ENCODE measurements at regions not wholly inside any gene's neighbourhood (a gene's known extent, or its start where the extent isn't known, plus 50 kb on each side); places are given as distances from the start of the nearest gene placed in this dataset.

DNA sequence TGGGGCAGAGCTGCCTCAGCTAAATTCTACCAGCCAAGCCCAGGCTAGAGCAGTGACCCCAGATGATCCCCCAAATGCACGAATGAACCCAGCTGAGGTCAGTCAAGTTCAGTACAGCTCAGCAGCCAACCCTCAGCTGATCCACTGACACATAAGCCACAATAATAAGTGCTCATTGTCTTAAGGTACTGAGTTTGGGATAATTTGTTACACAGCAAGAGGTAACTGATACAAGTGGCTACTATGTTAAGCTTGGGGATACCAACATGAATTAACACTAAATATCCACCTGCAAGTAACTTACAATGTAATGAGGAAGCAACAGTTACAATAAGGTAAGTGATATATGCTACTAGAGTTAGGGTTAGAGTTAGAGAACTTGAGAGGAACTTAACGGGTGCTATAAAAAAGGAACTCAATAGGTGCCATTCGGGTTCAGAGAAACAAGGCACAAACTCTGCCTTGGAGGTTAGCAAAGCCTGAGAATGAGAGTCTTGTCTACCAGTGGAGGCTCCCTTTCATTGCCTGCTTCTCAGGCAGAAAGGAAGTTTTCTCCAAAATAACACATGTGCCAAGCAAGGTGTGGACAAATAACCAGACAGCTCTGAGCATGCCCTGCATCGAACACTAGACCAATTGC is 189.4 kb downstream of the ARL4C start:
- no peak for DNase-seq (ENCODE audit: low read depth in 2 of 2)

GRCh38 chr2:234306426-234307173 is 190.3 kb downstream of the ARL4C start:
- DNase-seq (ENCODE audit: low read depth in 2 of 2): no peak

- no peak for DNase-seq (ENCODE audit: low read depth in 2 of 2)
These were observed 191.0 kb downstream of the ARL4C start for GRCh38 chr2:234305846-234306245.

DNA sequence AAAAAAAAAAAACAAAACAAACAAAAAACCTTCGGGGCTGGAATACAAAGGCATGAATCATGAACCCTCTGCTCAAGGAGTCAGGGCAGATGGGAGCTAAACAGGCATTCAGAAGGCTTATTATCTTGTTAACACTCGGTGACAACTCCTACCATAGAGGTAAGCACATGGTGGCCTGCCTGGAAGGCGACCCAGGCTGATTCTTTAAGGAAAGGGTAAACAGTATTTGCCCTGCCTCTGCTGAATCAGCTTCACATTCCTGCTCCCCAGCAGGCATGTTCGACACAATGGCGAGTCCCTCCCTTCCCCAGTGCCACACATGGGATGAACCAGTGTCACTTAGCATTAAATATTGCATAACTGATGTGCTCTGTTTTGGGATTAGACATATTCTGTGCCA is 191.9 kb downstream of the ARL4C start:
- no peak for DNase-seq (ENCODE audit: low read depth in 2 of 2)

DNA sequence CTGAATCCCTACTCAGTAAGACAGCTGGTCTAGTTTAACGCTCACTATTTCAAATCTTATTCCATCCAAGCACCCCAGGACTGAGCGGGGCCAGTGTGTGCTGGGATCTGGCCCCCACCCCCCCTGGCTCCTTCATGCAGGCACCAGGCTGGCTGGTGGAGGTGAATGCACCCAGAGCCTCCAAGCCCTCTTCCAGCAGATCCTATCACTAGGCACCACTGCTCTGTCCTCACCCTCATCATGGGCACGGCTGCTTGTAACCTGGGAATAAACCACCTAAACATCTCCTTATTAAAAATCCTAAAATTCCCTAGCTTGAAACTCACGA is 194.3 kb downstream of the ARL4C start:
- DNase-seq (ENCODE audit: low read depth in 2 of 2): no peak

GRCh38 chr2:234300932-234301823 is 195.7 kb downstream of the ARL4C start:
- no peak for DNase-seq (ENCODE audit: low read depth in 2 of 2)

DNA sequence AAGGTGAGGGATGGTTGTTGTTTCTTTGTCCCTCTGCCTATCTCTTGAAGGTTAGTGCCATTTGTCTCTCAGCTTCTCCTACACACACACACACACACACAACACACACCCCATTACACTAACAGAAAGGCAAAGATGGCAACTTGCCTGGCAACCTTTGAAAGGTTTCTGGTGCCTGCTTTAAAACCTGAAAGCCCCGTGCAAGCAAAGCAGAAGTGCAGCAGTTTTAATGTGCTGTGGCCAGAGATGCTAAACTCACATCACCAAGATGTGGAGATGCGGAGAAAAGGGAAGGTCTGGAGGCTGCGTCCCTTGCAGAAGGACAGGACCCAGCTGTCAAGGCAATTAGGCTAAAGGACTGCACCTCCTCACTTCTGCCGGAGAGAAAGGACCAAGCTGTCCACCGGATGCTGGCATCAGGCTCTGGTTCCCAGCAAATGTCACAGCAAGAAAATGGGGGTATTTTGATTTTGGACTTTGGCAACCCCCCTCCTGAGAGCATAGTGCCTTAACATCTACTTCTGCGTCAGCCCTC is 196.4 kb downstream of the ARL4C start:
- DNase-seq (ENCODE audit: low read depth in 2 of 2): no peak

- no peak for DNase-seq (ENCODE audit: low read depth in 2 of 2)
These were observed 198.0 kb downstream of the ARL4C start for GRCh38 chr2:234298918-234299317.

- no peak for DNase-seq (ENCODE audit: low read depth in 2 of 2)
These were observed 199.9 kb downstream of the ARL4C start for GRCh38 chr2:234296991-234297390.

GRCh38 chr2:234293973-234294372 is 202.9 kb downstream of the ARL4C start:
- no peak for DNase-seq (ENCODE audit: low read depth in 2 of 2)

- DNase-seq (ENCODE audit: low read depth in 2 of 2): no peak
These were observed 204.0 kb downstream of the ARL4C start for GRCh38 chr2:234292962-234293243.

GRCh38 chr2:234292205-234292961 is 204.5 kb downstream of the ARL4C start:
- DNase-seq (ENCODE audit: low read depth in 2 of 2): no peak

DNA sequence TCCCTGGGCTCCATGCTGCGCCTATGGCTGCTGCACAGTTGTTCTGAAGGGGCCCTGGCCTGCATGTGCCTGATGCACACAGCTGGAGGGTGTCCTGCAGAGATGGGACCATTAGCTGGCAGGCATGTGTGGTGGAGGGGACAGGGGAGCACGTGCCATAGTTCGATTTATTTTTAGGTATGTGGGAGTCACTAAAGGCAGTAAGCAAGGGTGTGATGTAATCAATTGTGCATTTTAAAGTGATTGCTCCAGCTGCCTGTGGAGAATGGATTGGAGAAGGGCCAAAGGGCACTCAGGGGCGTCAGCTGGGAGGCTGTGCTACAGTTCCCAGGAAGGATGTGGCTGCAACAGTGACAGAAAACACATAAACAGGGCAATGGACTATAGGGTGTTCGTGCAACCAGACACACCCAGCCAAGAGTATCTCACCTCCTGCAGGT is 205.1 kb downstream of the ARL4C start:
- DNase-seq (ENCODE audit: low read depth in 2 of 2): peak in 1 of 2 experiments; percentile 54

- no peak for DNase-seq (ENCODE audit: low read depth in 2 of 2)
These were observed 206.2 kb downstream of the ARL4C start for GRCh38 chr2:234290671-234291070.

DNA sequence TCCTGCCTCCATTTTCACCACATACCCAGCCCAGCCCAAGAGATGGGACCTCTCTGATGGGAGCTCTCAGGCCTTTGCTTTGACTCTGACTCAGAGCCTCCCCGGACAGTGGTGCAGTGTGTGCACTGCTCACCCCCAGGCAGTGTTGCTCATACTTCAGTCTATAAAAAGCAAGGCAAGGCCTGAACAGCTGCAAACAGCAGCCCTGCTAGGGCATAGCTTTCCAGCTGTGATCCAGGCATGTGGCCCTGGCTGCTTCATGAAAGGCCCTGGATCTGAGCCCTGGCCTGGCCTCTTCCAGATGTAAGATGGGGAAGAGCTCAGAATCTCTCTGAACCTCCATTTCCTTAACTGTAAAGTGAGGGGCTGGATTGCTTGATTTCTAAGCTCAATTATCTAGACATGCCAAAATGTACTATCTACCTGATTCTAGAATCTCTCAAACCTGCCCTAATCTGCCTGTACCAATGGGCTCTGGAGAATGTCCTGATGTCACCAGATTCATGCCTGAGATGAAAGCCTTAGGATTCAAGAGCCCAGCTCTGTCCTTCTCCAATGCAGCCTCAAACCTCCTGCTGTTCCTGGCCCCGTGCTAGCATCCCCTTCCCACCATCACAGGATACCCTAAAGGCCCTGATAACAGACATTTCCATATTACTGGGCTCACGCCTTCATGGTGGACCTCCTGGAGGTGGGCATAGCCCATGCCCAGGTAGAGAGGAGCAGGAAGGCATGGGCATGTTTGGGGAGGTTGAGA is 206.9 kb downstream of the ARL4C start:
- peak in 1 of 2 experiments; percentile 46 for DNase-seq (ENCODE audit: low read depth in 2 of 2)

GRCh38 chr2:234288974-234289455 is 207.9 kb downstream of the ARL4C start:
- DNase-seq (ENCODE audit: low read depth in 2 of 2): no peak

DNA sequence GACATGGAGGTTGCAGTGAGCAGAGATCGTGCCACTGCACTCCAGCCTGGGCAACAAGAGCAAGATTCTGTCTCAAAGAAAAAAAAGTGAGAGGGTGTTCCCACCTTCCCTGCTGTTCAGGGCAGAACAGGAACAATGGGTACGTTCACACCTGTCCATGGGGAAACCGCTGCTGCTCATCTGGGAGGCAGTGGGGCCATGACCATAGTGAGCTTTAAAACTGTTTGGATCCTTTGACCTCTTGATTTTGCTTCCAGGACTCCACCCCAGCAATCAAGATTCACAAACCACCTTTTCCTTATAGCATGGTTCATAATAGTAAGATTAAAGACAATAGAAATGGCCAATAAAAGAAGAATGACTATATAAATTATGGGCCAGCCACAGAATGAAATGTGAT is 209.2 kb downstream of the ARL4C start:
- DNase-seq (ENCODE audit: low read depth in 2 of 2): no peak

GRCh38 chr2:234286956-234287355 is 209.9 kb downstream of the ARL4C start:
- no peak for DNase-seq (ENCODE audit: low read depth in 2 of 2)

DNA sequence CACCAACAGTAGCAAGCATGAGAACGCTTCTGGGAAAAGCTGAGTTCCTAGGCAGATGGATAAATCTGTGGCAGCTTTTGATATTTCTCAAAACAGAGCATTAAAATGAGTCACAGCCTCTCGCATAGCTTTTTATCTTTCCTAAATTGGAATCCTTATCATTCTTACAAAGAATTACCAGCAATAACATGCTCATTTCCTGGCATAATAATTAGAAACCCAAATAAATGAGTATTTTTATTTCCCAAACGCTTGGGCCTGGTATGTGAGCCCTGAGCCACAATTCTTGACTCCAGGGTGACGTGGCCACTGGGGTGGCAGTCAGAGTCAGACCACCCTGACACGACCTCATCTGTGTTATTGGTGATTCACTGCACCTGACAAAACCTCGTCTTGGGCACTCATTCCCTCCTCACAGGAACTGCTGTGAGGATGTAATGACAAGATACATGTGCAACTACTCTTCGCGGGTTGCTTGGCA is 210.7 kb downstream of the ARL4C start:
- DNase-seq (ENCODE audit: low read depth in 2 of 2): peak in 1 of 2 experiments; percentile 37

GRCh38 chr2:234285541-234285940 is 211.3 kb downstream of the ARL4C start:
- no peak for DNase-seq (ENCODE audit: low read depth in 2 of 2)

DNA sequence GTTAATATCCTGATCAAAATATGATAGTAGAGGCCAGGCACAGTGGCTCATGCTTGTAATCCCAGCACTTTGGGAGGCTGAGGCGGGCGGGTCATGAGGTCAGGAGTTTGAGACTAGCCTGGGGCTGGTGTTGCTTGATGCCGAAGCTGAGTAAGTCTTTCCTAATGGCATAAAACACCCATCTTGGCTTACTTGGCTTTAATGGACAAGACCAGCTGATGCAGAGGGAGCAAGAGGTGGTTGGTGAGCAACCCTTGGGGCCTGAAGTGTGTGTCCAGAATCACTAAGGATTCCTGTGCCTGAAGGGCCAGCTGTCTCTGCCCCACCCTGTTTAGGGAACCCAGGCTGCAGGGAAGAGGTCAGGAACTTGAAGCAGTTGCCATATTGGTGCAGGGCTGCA is 217.2 kb downstream of the ARL4C start:
- DNase-seq (ENCODE audit: low read depth in 2 of 2): no peak

Measured in fibroblast of skin of left quadriceps (primary cell).